NB4 (cell line): ENCODE measurements at regions not wholly inside any gene's neighbourhood (a gene's known extent, or its start where the extent isn't known, plus 50 kb on each side); places are given as distances from the start of the nearest gene placed in this dataset.
"Not testable (repeated sequence)": the region's sequence is repeated elsewhere in the genome, so short reads cannot be mapped to it uniquely, and the experiment has no call there.

ENCODE experiments used
- DNase-seq: peaks from one replicate; pipeline ENCODE4 v3.0.0; 2010; ENCODE audit warnings: low read depth
- H3K4me3 ChIP-seq: one replicate; pipeline ENCODE4 v1.5.1; 2011; ENCODE audit warnings: mild to moderate bottlenecking, low read depth, low read length, moderate library complexity
- CTCF ChIP-seq: IDR thresholded peaks from one replicate; pipeline ENCODE4 v1.5.1; 2012; ENCODE audit warnings: low read depth, low read length
- MYC ChIP-seq: IDR thresholded peaks from 2 replicates; pipeline ENCODE4 v1.6.1; 2011; ENCODE audit warnings: low read depth, low read length
- POLR2A ChIP-seq: IDR thresholded peaks from 2 replicates; pipeline ENCODE4 v1.6.1; 2011; ENCODE audit warnings: mild to moderate bottlenecking; ENCODE audit not compliant: insufficient read length; ENCODE audit errors: extremely low read depth
- TF ChIP-seq, protein P1 (sequence below): IDR thresholded peaks from 2 replicates; pipeline ENCODE4 v1.6.1; 2011; ENCODE audit warnings: low read depth, low read length

- DNase-seq = no peak
- H3K4me3 ChIP-seq = no peak overlapping the region
- TF ChIP-seq MYC (no peak), POLR2A (no peak), CTCF (no peak)
- TF ChIP-seq, protein P1, sequence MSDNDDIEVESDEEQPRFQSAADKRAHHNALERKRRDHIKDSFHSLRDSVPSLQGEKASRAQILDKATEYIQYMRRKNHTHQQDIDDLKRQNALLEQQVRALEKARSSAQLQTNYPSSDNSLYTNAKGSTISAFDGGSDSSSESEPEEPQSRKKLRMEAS = no peak
These were observed 903.8 kb downstream of the TYW1 start for GRCh38 chr7:67900456-67900855.

DNA sequence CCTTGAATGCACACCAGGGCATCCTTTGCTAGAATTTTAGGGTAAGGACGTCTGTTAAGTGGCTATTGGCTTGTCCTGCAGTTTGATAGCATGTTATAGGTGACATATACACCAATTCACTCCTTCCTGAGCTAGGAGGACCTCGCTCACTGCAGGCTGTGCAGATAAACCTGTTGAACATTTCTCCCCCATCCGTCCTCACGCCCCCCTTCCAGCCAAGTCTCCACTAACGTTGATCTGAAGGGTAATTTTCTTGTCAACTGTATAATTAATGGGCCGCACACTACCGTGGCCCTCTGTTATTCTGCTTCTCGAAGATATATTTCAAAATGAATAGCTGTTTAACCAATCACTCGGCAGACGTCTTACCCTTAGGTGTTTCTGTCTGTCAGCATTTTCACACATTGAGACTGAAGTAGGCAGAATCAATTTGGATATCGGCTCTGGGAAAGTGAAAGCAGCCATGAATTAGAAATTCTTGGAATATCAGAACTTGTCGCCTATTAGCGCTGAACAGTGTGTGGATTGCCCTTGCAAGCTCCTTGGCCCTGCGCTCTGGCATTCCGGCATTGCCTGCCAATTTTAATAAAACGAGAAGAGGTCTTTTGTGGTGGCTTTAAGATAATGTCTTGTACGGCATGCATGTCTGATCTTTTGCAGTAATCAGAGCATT lies 905.3 kb downstream of the TYW1 start:
- no peak overlapping the region for H3K4me3 ChIP-seq
- no peak for DNase-seq
- no peak for TF ChIP-seq POLR2A
- TF ChIP-seq CTCF = no peak
- TF ChIP-seq, protein P1 = no peak
- TF ChIP-seq MYC = no peak

GRCh38 chr7:67907792-67908191 lies 911.2 kb downstream of the TYW1 start:
- DNase-seq = no peak
- H3K4me3 ChIP-seq = no peak overlapping the region
- TF ChIP-seq, protein P1 = no peak
- TF ChIP-seq POLR2A (no peak), CTCF (no peak), MYC (no peak)

- no peak overlapping the region for H3K4me3 ChIP-seq
- DNase-seq = no peak
- TF ChIP-seq MYC = no peak
- TF ChIP-seq CTCF = no peak
- TF ChIP-seq, protein P1 = no peak
- no peak for TF ChIP-seq POLR2A
These were observed 915.8 kb downstream of the TYW1 start for GRCh38 chr7:67912437-67912836.

GRCh38 chr7:67913604-67914003 lies 917.0 kb downstream of the TYW1 start:
- no peak overlapping the region for H3K4me3 ChIP-seq
- TF ChIP-seq, protein P1 = no peak
- TF ChIP-seq MYC (no peak), POLR2A (no peak), CTCF (no peak)
- peak; percentile 43 for DNase-seq

DNA sequence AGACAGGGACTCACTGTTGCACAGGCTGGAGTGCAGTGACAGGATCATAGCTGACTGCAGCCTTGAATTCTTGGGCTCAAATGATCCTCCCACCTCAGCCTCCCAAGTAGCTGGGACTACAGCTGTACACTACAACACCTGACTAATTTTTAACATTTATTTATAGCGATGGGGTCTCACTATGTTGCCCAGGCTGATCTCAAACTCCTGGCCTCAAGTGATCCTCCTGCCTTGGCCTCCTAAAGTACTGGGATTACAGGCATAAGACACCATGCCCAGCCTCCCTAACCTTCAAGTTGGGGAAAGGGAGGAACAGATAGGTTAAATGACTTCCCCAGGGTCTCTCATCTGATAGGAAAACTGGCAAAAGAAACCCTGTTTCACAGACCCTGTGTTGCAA lies 919.5 kb downstream of the TYW1 start:
- not testable (repeated sequence) for H3K4me3 ChIP-seq, DNase-seq
